PC-9 (cell line): ENCODE measurements at regions not wholly inside any gene's neighbourhood (a gene's known extent, or its start where the extent isn't known, plus 50 kb on each side); places are given as distances from the start of the nearest gene placed in this dataset.

Experiments
- EZH2 ChIP-seq: fragments of 200-600 bp; sonication (generic); IDR thresholded peaks from 2 replicates; pipeline ENCODE4 v1.8.0; 2017; ENCODE audit warnings: antibody characterized with exemption, low read depth
- TF ChIP-seq, protein P1 (sequence below): fragments of 200-600 bp; sonication (generic); conservative IDR thresholded peaks from 2 replicates; pipeline ENCODE4 v1.6.1; 2017; ENCODE audit warnings: mixed run types, antibody characterized with exemption, mild to moderate bottlenecking, moderate library complexity

GRCh38 chr7:15936991-15937390 is 250.5 kb upstream of the MEOX2 start:
- TF ChIP-seq, protein P1, sequence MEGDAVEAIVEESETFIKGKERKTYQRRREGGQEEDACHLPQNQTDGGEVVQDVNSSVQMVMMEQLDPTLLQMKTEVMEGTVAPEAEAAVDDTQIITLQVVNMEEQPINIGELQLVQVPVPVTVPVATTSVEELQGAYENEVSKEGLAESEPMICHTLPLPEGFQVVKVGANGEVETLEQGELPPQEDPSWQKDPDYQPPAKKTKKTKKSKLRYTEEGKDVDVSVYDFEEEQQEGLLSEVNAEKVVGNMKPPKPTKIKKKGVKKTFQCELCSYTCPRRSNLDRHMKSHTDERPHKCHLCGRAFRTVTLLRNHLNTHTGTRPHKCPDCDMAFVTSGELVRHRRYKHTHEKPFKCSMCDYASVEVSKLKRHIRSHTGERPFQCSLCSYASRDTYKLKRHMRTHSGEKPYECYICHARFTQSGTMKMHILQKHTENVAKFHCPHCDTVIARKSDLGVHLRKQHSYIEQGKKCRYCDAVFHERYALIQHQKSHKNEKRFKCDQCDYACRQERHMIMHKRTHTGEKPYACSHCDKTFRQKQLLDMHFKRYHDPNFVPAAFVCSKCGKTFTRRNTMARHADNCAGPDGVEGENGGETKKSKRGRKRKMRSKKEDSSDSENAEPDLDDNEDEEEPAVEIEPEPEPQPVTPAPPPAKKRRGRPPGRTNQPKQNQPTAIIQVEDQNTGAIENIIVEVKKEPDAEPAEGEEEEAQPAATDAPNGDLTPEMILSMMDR: no peak
- no peak for TF ChIP-seq EZH2
